ENCODE measurements at regions not wholly inside any gene's neighbourhood (a gene's known extent, or its start where the extent isn't known, plus 50 kb on each side); places are given as distances from the start of the nearest gene placed in this dataset.

GRCh38 chr16:88288303-88288702 is 94.5 kb upstream of the ZNF469 start:
- Histone ChIP-seq H3K9me3 (ENCODE audit: low read length) (peaks cover 11% of the 10 kb centered on the region), H3K27me3 (ENCODE audit: control insufficient read depth in 1 of 2, insufficient read depth in 2 of 2, low read length in 2 of 2) (peaks cover 0 to 5% of the 10 kb centered on the region in 2 donors), H3K36me3 (ENCODE audit: insufficient read depth, low read length) (no peaks in the 10 kb centered on the region), H3K9ac (ENCODE audit: low read length) (no peak overlapping the region), H3K4me1 (ENCODE audit: insufficient read depth, low read length) (no peaks in the 10 kb centered on the region), H3K27ac (ENCODE audit: low read depth, low read length) (no peak overlapping the region), H3K4me3 (ENCODE audit: low read depth in 1 of 2, low read length in 2 of 2) (no peak overlapping the region)

GRCh38 chr16:88289001-88289400 is 93.8 kb upstream of the ZNF469 start:
- Histone ChIP-seq H3K27me3 (ENCODE audit: control insufficient read depth in 1 of 2, insufficient read depth in 2 of 2, low read length in 2 of 2) (peaks cover 0 to 5% of the 10 kb centered on the region in 2 donors), H3K9me3 (ENCODE audit: low read length) (peaks cover 11% of the 10 kb centered on the region), H3K9ac (ENCODE audit: low read length) (no peak overlapping the region), H3K4me3 (ENCODE audit: low read depth in 1 of 2, low read length in 2 of 2) (no peak overlapping the region), H3K27ac (ENCODE audit: low read depth, low read length) (no peak overlapping the region), H3K4me1 (ENCODE audit: insufficient read depth, low read length) (no peaks in the 10 kb centered on the region), H3K36me3 (ENCODE audit: insufficient read depth, low read length) (no peaks in the 10 kb centered on the region)

- H3K9ac ChIP-seq (ENCODE audit: low read length) = no peak overlapping the region
- H3K4me3 ChIP-seq (ENCODE audit: low read depth in 1 of 2, low read length in 2 of 2) = no peak overlapping the region
- H3K4me1 ChIP-seq (ENCODE audit: insufficient read depth, low read length) = no peaks in the 10 kb centered on the region
- H3K27me3 ChIP-seq (ENCODE audit: control insufficient read depth in 1 of 2, insufficient read depth in 2 of 2, low read length in 2 of 2) = peaks cover 0 to 5% of the 10 kb centered on the region in 2 donors
- H3K27ac ChIP-seq (ENCODE audit: low read depth, low read length) = no peak overlapping the region
- no peaks in the 10 kb centered on the region for H3K36me3 ChIP-seq (ENCODE audit: insufficient read depth, low read length)
- peaks cover 11% of the 10 kb centered on the region for H3K9me3 ChIP-seq (ENCODE audit: low read length)
These were observed 93.2 kb upstream of the ZNF469 start for GRCh38 chr16:88289561-88289960.

GRCh38 chr16:88289968-88290401 is 92.8 kb upstream of the ZNF469 start:
- Histone ChIP-seq H3K9ac (ENCODE audit: low read length) (no peak overlapping the region), H3K36me3 (ENCODE audit: insufficient read depth, low read length) (no peaks in the 10 kb centered on the region), H3K4me3 (ENCODE audit: low read depth in 1 of 2, low read length in 2 of 2) (no peak overlapping the region), H3K27me3 (ENCODE audit: control insufficient read depth in 1 of 2, insufficient read depth in 2 of 2, low read length in 2 of 2) (peaks cover 0 to 5% of the 10 kb centered on the region in 2 donors), H3K27ac (ENCODE audit: low read depth, low read length) (no peak overlapping the region), H3K9me3 (ENCODE audit: low read length) (peaks cover 11% of the 10 kb centered on the region), H3K4me1 (ENCODE audit: insufficient read depth, low read length) (no peaks in the 10 kb centered on the region)

- Histone ChIP-seq H3K36me3 (ENCODE audit: insufficient read depth, low read length) (no peaks in the 10 kb centered on the region), H3K9ac (ENCODE audit: low read length) (no peak overlapping the region), H3K4me1 (ENCODE audit: insufficient read depth, low read length) (no peaks in the 10 kb centered on the region), H3K27me3 (ENCODE audit: control insufficient read depth in 1 of 2, insufficient read depth in 2 of 2, low read length in 2 of 2) (peaks cover 0 to 5% of the 10 kb centered on the region in 2 donors), H3K9me3 (ENCODE audit: low read length) (peaks cover 11% of the 10 kb centered on the region), H3K27ac (ENCODE audit: low read depth, low read length) (no peak overlapping the region), H3K4me3 (ENCODE audit: low read depth in 1 of 2, low read length in 2 of 2) (no peak overlapping the region)
These were observed 91.6 kb upstream of the ZNF469 start for GRCh38 chr16:88290850-88291830.

GRCh38 chr16:88292007-88292970 is 90.5 kb upstream of the ZNF469 start:
- peaks cover 2% of the 10 kb centered on the region for H3K9me3 ChIP-seq (ENCODE audit: low read length)
- H3K27me3 ChIP-seq (ENCODE audit: control insufficient read depth in 1 of 2, insufficient read depth in 2 of 2, low read length in 2 of 2) = peaks cover 0 to 5% of the 10 kb centered on the region in 2 donors
- H3K36me3 ChIP-seq (ENCODE audit: insufficient read depth, low read length) = no peaks in the 10 kb centered on the region
- no peak overlapping the region for H3K27ac ChIP-seq (ENCODE audit: low read depth, low read length)
- no peak overlapping the region for H3K9ac ChIP-seq (ENCODE audit: low read length)
- no peaks in the 10 kb centered on the region for H3K4me1 ChIP-seq (ENCODE audit: insufficient read depth, low read length)
- H3K4me3 ChIP-seq (ENCODE audit: low read depth in 1 of 2, low read length in 2 of 2) = no peak overlapping the region

- Histone ChIP-seq H3K27me3 (ENCODE audit: control insufficient read depth in 1 of 2, insufficient read depth in 2 of 2, low read length in 2 of 2) (peaks cover 0 to 5% of the 10 kb centered on the region in 2 donors), H3K27ac (ENCODE audit: low read depth, low read length) (no peak overlapping the region), H3K9me3 (ENCODE audit: low read length) (no peaks in the 10 kb centered on the region), H3K9ac (ENCODE audit: low read length) (no peak overlapping the region), H3K36me3 (ENCODE audit: insufficient read depth, low read length) (no peaks in the 10 kb centered on the region), H3K4me1 (ENCODE audit: insufficient read depth, low read length) (no peaks in the 10 kb centered on the region), H3K4me3 (ENCODE audit: low read depth in 1 of 2, low read length in 2 of 2) (no peak overlapping the region)
These were observed 89.7 kb upstream of the ZNF469 start for GRCh38 chr16:88293097-88293496.

GRCh38 chr16:88295671-88296436 is 86.9 kb upstream of the ZNF469 start:
- Histone ChIP-seq H3K27me3 (ENCODE audit: control insufficient read depth in 1 of 2, insufficient read depth in 2 of 2, low read length in 2 of 2) (peaks cover 0 to 5% of the 10 kb centered on the region in 2 donors), H3K36me3 (ENCODE audit: insufficient read depth, low read length) (no peaks in the 10 kb centered on the region), H3K9me3 (ENCODE audit: low read length) (no peaks in the 10 kb centered on the region), H3K27ac (ENCODE audit: low read depth, low read length) (no peak overlapping the region), H3K4me3 (ENCODE audit: low read depth in 1 of 2, low read length in 2 of 2) (no peak overlapping the region), H3K4me1 (ENCODE audit: insufficient read depth, low read length) (no peaks in the 10 kb centered on the region), H3K9ac (ENCODE audit: low read length) (no peak overlapping the region)

- H3K9ac ChIP-seq (ENCODE audit: low read length) = no peak overlapping the region
- no peaks in the 10 kb centered on the region for H3K4me1 ChIP-seq (ENCODE audit: insufficient read depth, low read length)
- no peaks in the 10 kb centered on the region for H3K36me3 ChIP-seq (ENCODE audit: insufficient read depth, low read length)
- H3K9me3 ChIP-seq (ENCODE audit: low read length) = no peaks in the 10 kb centered on the region
- H3K27ac ChIP-seq (ENCODE audit: low read depth, low read length) = no peak overlapping the region
- peaks cover 0 to 5% of the 10 kb centered on the region in 2 donors for H3K27me3 ChIP-seq (ENCODE audit: control insufficient read depth in 1 of 2, insufficient read depth in 2 of 2, low read length in 2 of 2)
- H3K4me3 ChIP-seq (ENCODE audit: low read depth in 1 of 2, low read length in 2 of 2) = no peak overlapping the region
These were observed 86.2 kb upstream of the ZNF469 start for GRCh38 chr16:88296437-88297177.

- Histone ChIP-seq H3K27ac (ENCODE audit: low read depth, low read length) (no peak overlapping the region), H3K9me3 (ENCODE audit: low read length) (no peaks in the 10 kb centered on the region), H3K9ac (ENCODE audit: low read length) (no peak overlapping the region), H3K27me3 (ENCODE audit: control insufficient read depth in 1 of 2, insufficient read depth in 2 of 2, low read length in 2 of 2) (peaks cover 0 to under 1% of the 10 kb centered on the region in 2 donors), H3K4me1 (ENCODE audit: insufficient read depth, low read length) (no peaks in the 10 kb centered on the region), H3K36me3 (ENCODE audit: insufficient read depth, low read length) (no peaks in the 10 kb centered on the region), H3K4me3 (ENCODE audit: low read depth in 1 of 2, low read length in 2 of 2) (no peak overlapping the region)
These were observed 85.5 kb upstream of the ZNF469 start for GRCh38 chr16:88297178-88297720.

All from muscle layer of colon (tissue), 2 donors.